HepG2 (cell line): ENCODE measurements at regions not wholly inside any gene's neighbourhood (a gene's known extent, or its start where the extent isn't known, plus 50 kb on each side); places are given as distances from the start of the nearest gene placed in this dataset.

Source experiments
- ATAC-seq: fragments of 200-7000 bp; cut with Tn5 transposase; 3 replicates; pipeline ENCODE4 v1.9.1; 2020; ENCODE audit warnings: mild to moderate bottlenecking, moderate library complexity
- BruUV-seq: library from RNA; stranded (reverse); fragments of 400-500 nt; replicated peaks from 2 replicates; lab custom pipeline; 2021; lab: Mats Ljungman, UMichigan
- CTCF ChIA-PET: fragments of 300-600 bp; formaldehyde crosslinking; extraction: SDS; loops from one replicate; lab custom pipeline; 2021; ENCODE audit warnings: low total read pairs, inconsistent platforms, low intra/inter-chr PET ratio; lab: Yijun Ruan, JAX
- POLR2A ChIA-PET: fragments of 350-600 bp; sonication (Branson Sonifier 250); formaldehyde crosslinking; loops from one replicate; lab custom pipeline; 2020; ENCODE audit warnings: antibody characterized with exemption, inconsistent platforms; lab: Yijun Ruan, JAX
- DNase-seq: peaks from one replicate; pipeline ENCODE4 v3.0.0-alpha.2; 2015; ENCODE audit warnings: low spot score
- FAIRE-seq: peaks from 3 replicates; lab custom pipeline; 2011; peaks lifted over from hg19 to GRCh38; lab: Jason Lieb, UNC
- H2AFZ ChIP-seq: one replicate; pipeline ENCODE4 v1.6.1; 2011; ENCODE audit warnings: low read length, inconsistent platforms
- H3K27ac ChIP-seq: fragments of 300-600 bp; 3 replicates; pipeline ENCODE4 v1.8.0; 2011; ENCODE audit warnings: mixed run types, mild to moderate bottlenecking, mixed read lengths, low read length, inconsistent platforms; ENCODE audit not compliant: insufficient read depth; ENCODE audit errors: extremely low read length
- H3K27me3 ChIP-seq, 2 experiments: fragments of 200-600 bp in 1 of 2; 2 replicates in 1 of 2; 3 replicates in 1 of 2; pipeline versions ENCODE4 v1.6.0 to v1.8.0; 2011; ENCODE audit warnings: low read length in 2 of 2, mild to moderate bottlenecking in 2 of 2, moderate library complexity in 2 of 2, inconsistent platforms in 1 of 2; ENCODE audit not compliant: insufficient read depth in 2 of 2, control insufficient read depth in 1 of 2
- H3K36me3 ChIP-seq, 2 experiments: fragments of 200-600 bp in 1 of 2; replicated peaks in 1 of 2; 2 replicates in 1 of 2; 3 replicates in 1 of 2; pipeline versions ENCODE4 v1.5.1 to v1.8.0; 2011; ENCODE audit warnings: low read length in 2 of 2, inconsistent platforms in 1 of 2; ENCODE audit not compliant: insufficient read depth in 2 of 2, control insufficient read depth in 1 of 2
- H3K4me1 ChIP-seq: 2 replicates; pipeline ENCODE4 v1.5.1; 2012; ENCODE audit warnings: low read length, inconsistent platforms; ENCODE audit not compliant: insufficient read depth
- H3K4me2 ChIP-seq: 2 replicates; pipeline ENCODE4 v1.6.0; 2011; ENCODE audit warnings: low read depth, low read length, inconsistent platforms
- H3K4me3 ChIP-seq, 3 experiments: fragments of 200-600 bp in 1 of 3; sonication (generic), shearing (Covaris generic) in 1 of 3; replicated peaks in 1 of 3; 2 replicates each; pipeline ENCODE4 v1.5.1; 2011 to 2016; ENCODE audit warnings: low read length in 3 of 3, inconsistent platforms in 2 of 3, low read depth in 2 of 3, mild to moderate bottlenecking in 2 of 3, control low read depth in 1 of 3, mixed read lengths in 1 of 3; ENCODE audit not compliant: insufficient read depth in 1 of 3
- H3K79me2 ChIP-seq: one replicate; pipeline ENCODE4 v1.6.1; 2011; ENCODE audit warnings: low read length, inconsistent platforms; ENCODE audit not compliant: insufficient read depth
- H3K9ac ChIP-seq: 2 replicates; pipeline ENCODE4 v1.6.0; 2011; ENCODE audit warnings: mild to moderate bottlenecking, low read depth, low read length, inconsistent platforms; ENCODE audit not compliant: insufficient read depth
- H3K9me3 ChIP-seq: 2 replicates; pipeline ENCODE4 v1.5.1; 2012; ENCODE audit warnings: mild to moderate bottlenecking, low read length
- H4K20me1 ChIP-seq: 2 replicates; pipeline ENCODE4 v1.6.0; 2011; ENCODE audit warnings: inconsistent platforms, mild to moderate bottlenecking, low read length, moderate library complexity; ENCODE audit not compliant: insufficient read depth
- AFF4 ChIP-seq: sonication (generic); formaldehyde crosslinking; IDR thresholded peaks from 2 replicates; pipeline ENCODE4 v1.4.0; 2020; ENCODE audit warnings: missing genetic modification reagents
- BCLAF1 ChIP-seq: fragments of 450-650 bp; IDR thresholded peaks from 2 replicates; pipeline ENCODE4 v1.6.1; 2017; ENCODE audit warnings: mild to moderate bottlenecking
- KLF12 ChIP-seq: sonication (generic); formaldehyde crosslinking; IDR thresholded peaks from 2 replicates; pipeline ENCODE4 v1.4.0; 2020; ENCODE audit warnings: missing genetic modification reagents, borderline replicate concordance
- SMYD3 ChIP-seq: sonication (generic); formaldehyde crosslinking; IDR thresholded peaks from 2 replicates; pipeline ENCODE4 v1.8.1; 2023; ENCODE audit warnings: mild to moderate bottlenecking, missing genetic modification reagents
- ZBTB44 ChIP-seq: sonication (generic); formaldehyde crosslinking; IDR thresholded peaks from 2 replicates; pipeline ENCODE4 v1.4.0; 2020; ENCODE audit warnings: missing genetic modification reagents
- ZNF891 ChIP-seq: sonication (generic); formaldehyde crosslinking; IDR thresholded peaks from 2 replicates; pipeline ENCODE4 v1.5.0; 2020; ENCODE audit warnings: mild to moderate bottlenecking, missing genetic modification reagents
- ZSCAN25 ChIP-seq: sonication (generic); formaldehyde crosslinking; IDR thresholded peaks from 2 replicates; pipeline ENCODE4 v1.8.0; 2022; ENCODE audit warnings: mild to moderate bottlenecking, missing genetic modification reagents
- WGBS: methylation state at CpG from one replicate; pipeline ENCODE4 v1.1.6; 2017; ENCODE audit warnings: low lambda C conversion rate; 5-methylcytosine and 5-hydroxymethylcytosine counted together
- in situ Hi-C: cut with HindIII; loops from 2 replicates; pipeline ENCODE4 v1.10.0; 2017; ENCODE audit warnings: low pct_unique_long_range_greater_than_20kb; ENCODE audit not compliant: extremely low pct_ligation_motif_present
- intact Hi-C: fragments of 100-400 bp; cut with micrococcal nuclease; formaldehyde crosslinking; loops from one replicate; pipeline ENCODE4 v1.10.0; 2022; ENCODE audit not compliant: unreplicated experiment
- TF ChIP-seq, protein P1 (sequence below): conservative IDR thresholded peaks from 2 replicates; pipeline ENCODE4 v1.6.1; 2018; ENCODE audit warnings: missing genetic modification reagents

- Histone ChIP-seq H3K4me2 (no peak overlapping the region), H4K20me1 (no peaks in the 10 kb centered on the region), H3K4me3 (no peak overlapping the region), H3K79me2 (no peaks in the 10 kb centered on the region), H3K27ac (no peak overlapping the region), H3K9me3 (no peaks in the 10 kb centered on the region), H3K4me1 (no peaks in the 10 kb centered on the region), H3K9ac (no peak overlapping the region), H2AFZ (no peak overlapping the region), H3K27me3 (no peaks in the 10 kb centered on the region), H3K36me3 (peaks cover 0 to 8% of the 10 kb centered on the region in 2 experiments; a peak in 2 of 5 replicates)
- intact Hi-C loops = no loop called here
- BruUV-seq = no TSS peak
- no peak for DNase-seq
- ChIA-PET POLR2A (no interaction called here), CTCF (no interaction called here)
- FAIRE-seq = no peak
- WGBS = 97% methylated on average over 3 of the region's 3 CpGs
- TF ChIP-seq AFF4 (CRISPR knock-in tag) (no peak), ZBTB44 (CRISPR knock-in tag) (no peak), ZNF891 (CRISPR knock-in tag) (no peak), BCLAF1 (no peak), SMYD3 (no peak), ZSCAN25 (CRISPR knock-in tag) (no peak), KLF12 (CRISPR knock-in tag) (no peak)
- TF ChIP-seq, protein P1, sequence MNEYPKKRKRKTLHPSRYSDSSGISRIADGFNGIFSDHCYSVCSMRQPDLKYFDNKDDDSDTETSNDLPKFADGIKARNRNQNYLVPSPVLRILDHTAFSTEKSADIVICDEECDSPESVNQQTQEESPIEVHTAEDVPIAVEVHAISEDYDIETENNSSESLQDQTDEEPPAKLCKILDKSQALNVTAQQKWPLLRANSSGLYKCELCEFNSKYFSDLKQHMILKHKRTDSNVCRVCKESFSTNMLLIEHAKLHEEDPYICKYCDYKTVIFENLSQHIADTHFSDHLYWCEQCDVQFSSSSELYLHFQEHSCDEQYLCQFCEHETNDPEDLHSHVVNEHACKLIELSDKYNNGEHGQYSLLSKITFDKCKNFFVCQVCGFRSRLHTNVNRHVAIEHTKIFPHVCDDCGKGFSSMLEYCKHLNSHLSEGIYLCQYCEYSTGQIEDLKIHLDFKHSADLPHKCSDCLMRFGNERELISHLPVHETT = no peak
- in situ Hi-C loops = no loop called here
- no peak for ATAC-seq
Measured at GRCh38 chr12:27382924-27383323, 50.3 kb downstream of the BMAL2 start.
